ENCODE measurements at regions not wholly inside any gene's neighbourhood (a gene's known extent, or its start where the extent isn't known, plus 50 kb on each side); places are given as distances from the start of the nearest gene placed in this dataset.

GRCh38 chr11:122167100-122167499, 51.1 kb upstream of the BLID start:
- TF ChIP-seq POLR2A (IDR thresholded peaks at IDR 0.05): no peak
- no peak for TF ChIP-seq CTCF (IDR thresholded peaks at IDR 0.05)

Data from body of pancreas (tissue), 4 donors.